D721Med (cell line): ENCODE measurements at regions not wholly inside any gene's neighbourhood (a gene's known extent, or its start where the extent isn't known, plus 50 kb on each side); places are given as distances from the start of the nearest gene placed in this dataset.
"Not testable (repeated sequence)": the region's sequence is repeated elsewhere in the genome, so short reads cannot be mapped to it uniquely, and the experiment has no call there.

Source experiments
- DNase-seq: peaks from one replicate; pipeline ENCODE4 v3.0.0; 2011; ENCODE audit warnings: low spot score; ENCODE audit not compliant: insufficient read length
- FAIRE-seq: peaks from 2 replicates; lab custom pipeline; 2011; peaks lifted over from hg19 to GRCh38; lab: Jason Lieb, UNC
- CTCF ChIP-seq: IDR thresholded peaks from 2 replicates; pipeline ENCODE4 v1.5.1; 2012; ENCODE audit warnings: mild to moderate bottlenecking, control low read depth; ENCODE audit not compliant: insufficient read depth; ENCODE audit errors: missing control alignments

GRCh38 chr4:131344761-131345160 lies 1804.3 kb upstream of the PCDH10 start:
- TF ChIP-seq CTCF, result no peak
- DNase-seq, result no peak
- FAIRE-seq, result no peak

- DNase-seq (no peak), FAIRE-seq (no peak)
- TF ChIP-seq CTCF, result no peak
These were observed 1801.3 kb upstream of the PCDH10 start for GRCh38 chr4:131347816-131348215.

- FAIRE-seq, result no peak
- DNase-seq, result no peak
- TF ChIP-seq CTCF, result no peak
These were observed 1800.8 kb upstream of the PCDH10 start for GRCh38 chr4:131348263-131348662.

GRCh38 chr4:131352371-131352770 lies 1796.7 kb upstream of the PCDH10 start:
- FAIRE-seq, DNase-seq: not testable (repeated sequence)

- FAIRE-seq (no peak), DNase-seq (no peak)
- TF ChIP-seq CTCF, result no peak
These were observed 1782.4 kb upstream of the PCDH10 start for GRCh38 chr4:131366714-131367113.

GRCh38 chr4:131367441-131367840 lies 1781.7 kb upstream of the PCDH10 start:
- DNase-seq (no peak), FAIRE-seq (no peak)
- no peak for TF ChIP-seq CTCF

- no peak for TF ChIP-seq CTCF
- no peak for FAIRE-seq
These were observed 1778.2 kb upstream of the PCDH10 start for GRCh38 chr4:131370846-131371245.

GRCh38 chr4:131381055-131381454 lies 1768.0 kb upstream of the PCDH10 start:
- no peak for DNase-seq
- no peak for TF ChIP-seq CTCF
- no peak for FAIRE-seq

More at GRCh38 chr4:131370846-131371245, 1778.2 kb upstream of the PCDH10 start:
- no peak for DNase-seq
